ENCODE measurements at regions not wholly inside any gene's neighbourhood (a gene's known extent, or its start where the extent isn't known, plus 50 kb on each side); places are given as distances from the start of the nearest gene placed in this dataset.
"Not testable (repeated sequence)": the region's sequence is repeated elsewhere in the genome, so short reads cannot be mapped to it uniquely, and the experiment has no call there.

- H3K9me3 Mint-ChIP-seq (ENCODE audit: low read depth, unreplicated experiment); H3K36me3 Mint-ChIP-seq (ENCODE audit: insufficient read depth, unreplicated experiment); H3K27me3 Mint-ChIP-seq (ENCODE audit: unreplicated experiment); BruUV-seq (replicated peaks); H3K4me1 Mint-ChIP-seq (ENCODE audit: low read depth, unreplicated experiment); CTCF ChIA-PET; H3K27ac Mint-ChIP-seq (ENCODE audit: unreplicated experiment); intact Hi-C loops (cut with micrococcal nuclease; ENCODE audit: unreplicated experiment); H3K4me3 Mint-ChIP-seq (ENCODE audit: low read depth, unreplicated experiment); DNase-seq: not testable (repeated sequence)
Measured at GRCh38 chrX:3881255-3881895, 167.9 kb upstream of the PRKX start.

DNA sequence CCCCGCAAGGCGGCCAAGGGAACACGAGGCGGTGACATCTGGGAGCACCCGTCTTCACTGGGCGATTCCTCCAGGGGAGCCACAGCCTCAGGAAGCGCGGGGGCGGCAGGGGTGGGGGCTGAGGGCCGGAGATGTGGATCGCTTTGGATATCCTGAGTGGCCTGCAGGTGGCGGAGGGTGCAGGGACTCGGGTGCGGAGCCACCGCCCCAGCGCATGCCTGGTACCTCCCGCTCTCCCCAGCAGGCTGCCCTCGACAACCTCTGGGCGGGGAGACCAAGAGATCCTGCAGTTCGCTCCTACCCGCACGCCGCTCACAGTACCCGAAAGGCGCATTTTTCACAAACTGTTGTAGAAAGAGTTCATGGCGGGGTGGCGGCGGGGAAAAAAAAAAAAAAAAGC, 162.9 kb upstream of the PRKX start:
- H3K36me3 Mint-ChIP-seq (ENCODE audit: insufficient read depth, unreplicated experiment); CTCF ChIA-PET; H3K9me3 Mint-ChIP-seq (ENCODE audit: low read depth, unreplicated experiment); H3K4me1 Mint-ChIP-seq (ENCODE audit: low read depth, unreplicated experiment); DNase-seq; H3K27me3 Mint-ChIP-seq (ENCODE audit: unreplicated experiment); intact Hi-C loops (cut with micrococcal nuclease; ENCODE audit: unreplicated experiment); BruUV-seq (replicated peaks); H3K4me3 Mint-ChIP-seq (ENCODE audit: low read depth, unreplicated experiment); H3K27ac Mint-ChIP-seq (ENCODE audit: unreplicated experiment): not testable (repeated sequence)

GRCh38 chrX:3875638-3876037, 162.2 kb upstream of the PRKX start:
- H3K27me3 Mint-ChIP-seq (ENCODE audit: unreplicated experiment); H3K9me3 Mint-ChIP-seq (ENCODE audit: low read depth, unreplicated experiment); DNase-seq; CTCF ChIA-PET; intact Hi-C loops (cut with micrococcal nuclease; ENCODE audit: unreplicated experiment); H3K4me3 Mint-ChIP-seq (ENCODE audit: low read depth, unreplicated experiment); BruUV-seq (replicated peaks); H3K27ac Mint-ChIP-seq (ENCODE audit: unreplicated experiment); H3K36me3 Mint-ChIP-seq (ENCODE audit: insufficient read depth, unreplicated experiment); H3K4me1 Mint-ChIP-seq (ENCODE audit: low read depth, unreplicated experiment): not testable (repeated sequence)

DNA sequence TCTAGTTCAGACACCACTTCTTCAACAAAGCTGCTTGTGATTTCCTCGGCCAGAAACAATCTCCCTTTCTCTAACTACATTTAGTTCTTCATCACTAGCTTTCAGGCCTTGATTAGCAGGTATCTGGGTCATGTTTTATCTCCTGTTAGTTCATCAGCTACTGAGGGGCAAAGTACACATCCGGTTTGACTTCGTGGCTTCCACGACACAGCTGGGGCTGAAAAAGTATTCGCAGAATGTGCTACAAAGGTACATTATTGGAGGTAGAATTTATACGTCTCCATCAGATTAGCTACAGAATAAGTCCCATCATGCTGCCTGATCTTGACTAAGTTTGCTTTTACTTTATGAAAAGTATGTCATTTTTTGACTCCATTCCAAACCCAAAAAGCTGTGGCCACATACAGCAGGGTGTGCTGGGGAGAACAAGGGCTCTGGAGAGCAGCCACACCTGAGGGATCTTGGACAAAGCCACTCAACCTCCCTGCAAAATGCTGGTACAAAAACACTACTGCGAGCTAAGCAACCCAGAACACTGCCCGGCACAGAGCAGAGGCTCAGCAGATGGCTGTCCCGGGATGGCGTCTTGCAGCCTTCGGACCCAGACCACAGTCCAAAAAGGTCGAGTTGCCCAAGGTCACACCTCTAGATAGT, 158.9 kb upstream of the PRKX start:
- intact Hi-C loops (cut with micrococcal nuclease; ENCODE audit: unreplicated experiment); H3K27ac Mint-ChIP-seq (ENCODE audit: unreplicated experiment); H3K27me3 Mint-ChIP-seq (ENCODE audit: unreplicated experiment); CTCF ChIA-PET; H3K36me3 Mint-ChIP-seq (ENCODE audit: insufficient read depth, unreplicated experiment); H3K4me1 Mint-ChIP-seq (ENCODE audit: low read depth, unreplicated experiment); BruUV-seq (replicated peaks); H3K9me3 Mint-ChIP-seq (ENCODE audit: low read depth, unreplicated experiment); H3K4me3 Mint-ChIP-seq (ENCODE audit: low read depth, unreplicated experiment); DNase-seq: not testable (repeated sequence)

DNA sequence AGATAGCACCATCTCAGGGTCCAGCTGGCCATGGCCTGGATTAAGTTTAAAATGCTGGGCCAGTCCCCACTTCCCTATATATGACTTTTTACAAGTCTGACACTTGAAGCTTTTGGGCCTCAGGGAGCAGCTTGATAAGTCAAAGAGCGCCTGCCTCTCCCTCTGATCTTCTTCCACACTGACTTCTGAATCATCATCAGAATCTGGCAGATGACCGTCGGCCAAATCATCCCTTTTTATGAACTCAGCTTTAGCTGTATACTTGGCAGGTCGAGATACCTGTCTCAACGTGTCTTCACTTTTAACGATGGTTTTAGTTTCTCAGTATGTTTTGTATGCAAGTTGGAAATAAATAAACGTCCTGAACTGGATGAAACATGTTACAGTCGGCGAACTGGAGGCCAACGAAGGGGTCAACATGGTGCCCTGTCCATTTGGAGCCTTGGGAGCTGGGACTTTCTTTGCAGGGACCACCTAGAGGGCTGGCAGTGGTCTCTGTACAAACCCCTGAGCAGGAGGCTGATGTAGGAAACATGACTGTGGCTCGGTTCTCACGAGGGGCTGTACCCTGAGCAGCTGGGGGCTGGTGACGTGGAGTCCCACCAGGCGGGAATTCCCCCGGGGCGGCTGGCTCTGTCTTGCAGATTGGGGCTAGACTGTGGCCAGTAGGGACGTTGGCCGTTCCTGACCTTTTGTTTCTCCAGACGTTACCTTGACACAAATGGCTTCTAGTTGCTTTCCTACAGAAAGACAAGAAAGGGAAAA, 153.8 kb upstream of the PRKX start:
- H3K4me3 Mint-ChIP-seq (ENCODE audit: low read depth, unreplicated experiment); H3K27me3 Mint-ChIP-seq (ENCODE audit: unreplicated experiment); CTCF ChIA-PET; intact Hi-C loops (cut with micrococcal nuclease; ENCODE audit: unreplicated experiment); H3K27ac Mint-ChIP-seq (ENCODE audit: unreplicated experiment); H3K36me3 Mint-ChIP-seq (ENCODE audit: insufficient read depth, unreplicated experiment); H3K4me1 Mint-ChIP-seq (ENCODE audit: low read depth, unreplicated experiment); DNase-seq; H3K9me3 Mint-ChIP-seq (ENCODE audit: low read depth, unreplicated experiment): not testable (repeated sequence)
- TSS peak; percentile 25 for BruUV-seq (replicated peaks)

- BruUV-seq (replicated peaks); H3K27ac Mint-ChIP-seq (ENCODE audit: unreplicated experiment); intact Hi-C loops (cut with micrococcal nuclease; ENCODE audit: unreplicated experiment); H3K4me3 Mint-ChIP-seq (ENCODE audit: low read depth, unreplicated experiment); H3K36me3 Mint-ChIP-seq (ENCODE audit: insufficient read depth, unreplicated experiment); H3K9me3 Mint-ChIP-seq (ENCODE audit: low read depth, unreplicated experiment); H3K4me1 Mint-ChIP-seq (ENCODE audit: low read depth, unreplicated experiment); H3K27me3 Mint-ChIP-seq (ENCODE audit: unreplicated experiment); CTCF ChIA-PET; DNase-seq: not testable (repeated sequence)
Measured at GRCh38 chrX:3858332-3858731, 144.9 kb upstream of the PRKX start.

GRCh38 chrX:3843522-3844145, 130.2 kb upstream of the PRKX start:
- CTCF ChIA-PET, result not testable (repeated sequence)

DNA sequence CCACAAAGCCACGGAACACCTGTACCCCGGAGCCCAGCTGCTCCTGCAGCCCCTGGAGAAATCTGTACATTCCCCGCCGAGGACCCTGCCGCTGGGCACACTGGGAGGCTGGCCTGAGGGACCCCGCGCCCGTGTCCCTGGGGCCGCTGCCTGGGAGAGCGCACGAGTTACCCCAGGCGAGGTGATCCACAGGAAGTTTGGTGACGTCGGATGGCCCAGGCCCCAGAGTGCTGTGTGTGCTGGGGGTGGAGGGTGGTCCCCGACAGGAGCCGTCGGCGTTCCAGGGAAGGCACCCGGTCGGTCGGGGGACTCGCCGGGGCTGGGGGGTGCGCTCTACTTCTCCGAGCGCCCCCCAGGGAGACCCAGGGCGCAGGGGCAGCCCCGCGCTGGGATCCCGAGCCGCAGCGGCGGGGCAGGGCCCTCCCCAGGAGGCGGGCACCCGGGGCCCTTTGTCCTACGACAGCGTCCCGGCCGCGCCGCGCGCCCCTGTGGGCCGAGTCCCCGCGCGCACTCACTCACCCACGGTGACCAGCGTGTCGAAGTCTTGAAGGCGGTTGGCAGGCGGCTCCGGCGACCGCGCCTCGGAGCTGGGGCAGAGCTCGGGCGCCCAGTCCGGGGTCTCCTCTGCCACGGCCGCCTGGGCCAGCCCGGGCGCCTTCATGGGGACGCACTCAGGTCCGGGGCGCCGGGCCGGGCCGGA, 129.5 kb upstream of the PRKX start:
- H3K36me3 Mint-ChIP-seq (ENCODE audit: insufficient read depth, unreplicated experiment); intact Hi-C loops (cut with micrococcal nuclease; ENCODE audit: unreplicated experiment); H3K4me1 Mint-ChIP-seq (ENCODE audit: low read depth, unreplicated experiment); H3K27me3 Mint-ChIP-seq (ENCODE audit: unreplicated experiment); H3K9me3 Mint-ChIP-seq (ENCODE audit: low read depth, unreplicated experiment); CTCF ChIA-PET; H3K27ac Mint-ChIP-seq (ENCODE audit: unreplicated experiment): not testable (repeated sequence)
- DNase-seq, result peak; percentile 37
- BruUV-seq (replicated peaks), result TSS peak; percentile 89
- peak overlapping the region; percentile 78 for H3K4me3 Mint-ChIP-seq (ENCODE audit: low read depth, unreplicated experiment)

More at GRCh38 chrX:3843522-3844145, 130.2 kb upstream of the PRKX start:
- H3K27ac Mint-ChIP-seq (ENCODE audit: unreplicated experiment); H3K36me3 Mint-ChIP-seq (ENCODE audit: insufficient read depth, unreplicated experiment); intact Hi-C loops (cut with micrococcal nuclease; ENCODE audit: unreplicated experiment); H3K27me3 Mint-ChIP-seq (ENCODE audit: unreplicated experiment); BruUV-seq (replicated peaks); H3K9me3 Mint-ChIP-seq (ENCODE audit: low read depth, unreplicated experiment); DNase-seq; H3K4me1 Mint-ChIP-seq (ENCODE audit: low read depth, unreplicated experiment): not testable (repeated sequence)
- H3K4me3 Mint-ChIP-seq (ENCODE audit: low read depth, unreplicated experiment), result peak overlapping the region; percentile 78

GRCh38 chrX:3838754-3839153, 125.3 kb upstream of the PRKX start:
- DNase-seq; BruUV-seq (replicated peaks); H3K27me3 Mint-ChIP-seq (ENCODE audit: unreplicated experiment): not testable (repeated sequence)

More at GRCh38 chrX:3838754-3839153, 125.3 kb upstream of the PRKX start:
- H3K9me3 Mint-ChIP-seq (ENCODE audit: low read depth, unreplicated experiment); H3K4me3 Mint-ChIP-seq (ENCODE audit: low read depth, unreplicated experiment); CTCF ChIA-PET; H3K36me3 Mint-ChIP-seq (ENCODE audit: insufficient read depth, unreplicated experiment); H3K4me1 Mint-ChIP-seq (ENCODE audit: low read depth, unreplicated experiment); H3K27ac Mint-ChIP-seq (ENCODE audit: unreplicated experiment); intact Hi-C loops (cut with micrococcal nuclease; ENCODE audit: unreplicated experiment): not testable (repeated sequence)

Data from Calu3 (cell line).